ENCODE measurements at regions not wholly inside any gene's neighbourhood (a gene's known extent, or its start where the extent isn't known, plus 50 kb on each side); places are given as distances from the start of the nearest gene placed in this dataset.
"Not testable (repeated sequence)": the region's sequence is repeated elsewhere in the genome, so short reads cannot be mapped to it uniquely, and the experiment has no call there.

DNA sequence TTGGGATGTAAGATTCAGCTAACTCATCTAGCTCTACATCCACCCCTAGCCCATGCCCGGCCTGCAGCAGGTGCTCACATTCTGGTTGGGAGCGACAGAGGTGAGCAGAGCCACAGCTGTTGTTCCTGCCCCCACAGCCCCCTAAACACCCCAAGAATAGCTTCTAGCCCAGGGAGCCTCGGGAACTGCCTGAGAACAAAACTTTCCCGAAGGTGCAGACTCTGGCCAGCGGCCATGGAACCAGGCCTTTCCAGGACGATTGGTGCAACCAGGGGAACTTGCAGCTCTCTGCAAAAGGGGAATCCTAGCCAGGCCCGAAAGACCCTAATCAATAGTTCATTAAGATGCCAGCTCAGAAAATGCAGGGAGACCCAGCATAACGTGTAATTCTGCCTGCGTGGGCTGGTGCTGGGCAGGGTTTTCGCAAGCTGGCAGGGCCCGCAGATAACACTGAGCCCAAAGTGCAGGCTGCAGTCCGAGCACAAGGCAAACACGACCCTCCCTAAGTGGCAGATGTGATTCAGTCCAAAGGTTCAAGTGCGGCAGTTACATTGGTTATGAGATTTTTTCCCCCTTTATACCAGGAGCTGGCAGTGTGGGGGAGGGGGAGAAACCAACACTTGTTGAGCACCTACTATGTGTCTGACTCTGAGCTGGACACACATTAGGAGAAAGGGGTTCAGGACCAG is 122.5 kb upstream of the MAP1LC3B2 start:
- Histone ChIP-seq H3K9ac (ENCODE audit: low read depth in 1 of 3, low read length in 3 of 3) (no peak overlapping the region), H3K27ac (ENCODE audit: low read depth, low read length) (no peak overlapping the region), H3K4me1 (ENCODE audit: control insufficient read depth in 3 of 3, insufficient read depth in 3 of 3, low read length in 3 of 3) (peaks cover 10 to 14% (median 11%) of the 10 kb centered on the region in 3 donors), H3K36me3 (ENCODE audit: control insufficient read depth in 3 of 3, insufficient read depth in 3 of 3, low read length in 3 of 3) (no peaks in the 10 kb centered on the region), H3K27me3 (ENCODE audit: control insufficient read depth in 3 of 3, insufficient read depth in 3 of 3, low read length in 3 of 3) (no peaks in the 10 kb centered on the region), H3K4me3 (ENCODE audit: low read length in 3 of 3) (no peak overlapping the region), H3K9me3 (ENCODE audit: control insufficient read depth in 3 of 3, low read length in 3 of 3) (no peaks in the 10 kb centered on the region)

DNA sequence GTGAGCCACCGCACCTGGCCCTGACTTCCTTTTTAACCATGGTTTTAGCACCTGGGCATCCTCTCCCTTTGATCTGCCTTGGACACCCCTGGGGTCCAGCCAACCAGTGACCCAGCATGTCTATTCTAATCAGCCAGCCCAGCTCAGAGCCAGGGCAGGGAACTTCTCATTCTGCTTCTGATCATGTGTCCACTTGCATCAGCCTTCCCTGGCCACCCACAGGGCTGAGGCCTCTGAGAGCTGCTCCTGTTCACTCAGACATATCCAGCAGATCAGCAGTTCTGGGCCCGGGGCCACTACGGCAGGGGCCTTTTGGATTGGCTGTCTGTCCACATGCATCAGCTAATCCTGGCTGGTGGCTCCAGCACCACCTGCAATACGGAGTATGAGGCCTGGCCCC is 117.9 kb upstream of the MAP1LC3B2 start:
- no peak overlapping the region for H3K27ac ChIP-seq (ENCODE audit: low read depth, low read length)
- H3K4me3 ChIP-seq (ENCODE audit: low read length in 3 of 3) = no peak overlapping the region
- no peak overlapping the region for H3K9ac ChIP-seq (ENCODE audit: low read depth in 1 of 3, low read length in 3 of 3)
- no peaks in the 10 kb centered on the region for H3K27me3 ChIP-seq (ENCODE audit: control insufficient read depth in 3 of 3, insufficient read depth in 3 of 3, low read length in 3 of 3)
- no peaks in the 10 kb centered on the region for H3K36me3 ChIP-seq (ENCODE audit: control insufficient read depth in 3 of 3, insufficient read depth in 3 of 3, low read length in 3 of 3)
- H3K9me3 ChIP-seq (ENCODE audit: control insufficient read depth in 3 of 3, low read length in 3 of 3) = no peaks in the 10 kb centered on the region
- peaks cover 0 to 4% (median 0%) of the 10 kb centered on the region in 3 donors for H3K4me1 ChIP-seq (ENCODE audit: control insufficient read depth in 3 of 3, insufficient read depth in 3 of 3, low read length in 3 of 3)

DNA sequence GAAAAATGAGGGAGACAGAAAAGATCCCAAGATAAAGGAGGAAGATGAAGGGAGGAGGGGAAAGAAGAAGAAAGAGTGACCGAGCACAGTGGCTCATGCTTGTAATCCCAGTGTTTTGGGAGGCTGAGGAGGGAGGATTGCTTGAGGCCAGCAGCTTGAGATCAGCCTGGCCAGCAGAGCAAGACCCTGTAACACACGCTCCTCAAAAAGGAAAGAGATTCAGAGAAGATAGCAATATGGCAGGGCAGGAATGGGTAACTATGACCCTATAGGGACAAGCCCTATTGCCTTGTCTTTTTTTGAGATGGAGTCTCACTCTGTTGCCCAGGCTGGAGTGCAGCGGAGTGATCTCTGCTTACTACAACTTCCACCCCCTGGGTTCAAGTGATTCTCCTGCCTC is 116.9 kb upstream of the MAP1LC3B2 start:
- Histone ChIP-seq H3K27ac (ENCODE audit: low read depth, low read length) (no peak overlapping the region), H3K9ac (ENCODE audit: low read depth in 1 of 3, low read length in 3 of 3) (no peak overlapping the region), H3K36me3 (ENCODE audit: control insufficient read depth in 3 of 3, insufficient read depth in 3 of 3, low read length in 3 of 3) (no peaks in the 10 kb centered on the region), H3K4me1 (ENCODE audit: control insufficient read depth in 3 of 3, insufficient read depth in 3 of 3, low read length in 3 of 3) (no peaks in the 10 kb centered on the region), H3K9me3 (ENCODE audit: control insufficient read depth in 3 of 3, low read length in 3 of 3) (no peaks in the 10 kb centered on the region), H3K27me3 (ENCODE audit: control insufficient read depth in 3 of 3, insufficient read depth in 3 of 3, low read length in 3 of 3) (no peaks in the 10 kb centered on the region), H3K4me3 (ENCODE audit: low read length in 3 of 3) (no peak overlapping the region)

DNA sequence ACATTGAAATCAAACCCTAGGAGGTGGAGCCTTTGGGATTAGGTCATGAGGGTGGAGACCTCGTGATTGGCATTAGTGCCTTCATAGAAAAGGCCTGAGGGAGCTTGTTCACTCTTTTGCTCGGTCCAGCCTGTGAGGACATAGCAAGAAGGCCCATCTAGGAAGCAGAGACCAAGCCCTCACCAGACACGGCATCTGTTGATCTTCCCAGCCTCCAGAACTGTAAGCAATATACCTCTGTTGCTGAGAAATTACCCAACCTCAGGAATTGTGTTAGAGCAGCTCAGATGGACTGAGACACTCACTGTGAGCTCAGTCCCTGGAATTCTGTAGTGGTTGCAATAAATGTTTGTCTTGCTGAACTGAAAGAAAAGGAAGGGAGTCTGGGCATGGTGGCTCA is 116.2 kb upstream of the MAP1LC3B2 start:
- H3K9ac ChIP-seq (ENCODE audit: low read depth in 1 of 3, low read length in 3 of 3) = no peak overlapping the region
- no peaks in the 10 kb centered on the region for H3K4me1 ChIP-seq (ENCODE audit: control insufficient read depth in 3 of 3, insufficient read depth in 3 of 3, low read length in 3 of 3)
- H3K27me3 ChIP-seq (ENCODE audit: control insufficient read depth in 3 of 3, insufficient read depth in 3 of 3, low read length in 3 of 3) = no peaks in the 10 kb centered on the region
- H3K4me3 ChIP-seq (ENCODE audit: low read length in 3 of 3) = no peak overlapping the region
- no peak overlapping the region for H3K27ac ChIP-seq (ENCODE audit: low read depth, low read length)
- H3K9me3 ChIP-seq (ENCODE audit: control insufficient read depth in 3 of 3, low read length in 3 of 3) = no peaks in the 10 kb centered on the region
- H3K36me3 ChIP-seq (ENCODE audit: control insufficient read depth in 3 of 3, insufficient read depth in 3 of 3, low read length in 3 of 3) = no peaks in the 10 kb centered on the region

DNA sequence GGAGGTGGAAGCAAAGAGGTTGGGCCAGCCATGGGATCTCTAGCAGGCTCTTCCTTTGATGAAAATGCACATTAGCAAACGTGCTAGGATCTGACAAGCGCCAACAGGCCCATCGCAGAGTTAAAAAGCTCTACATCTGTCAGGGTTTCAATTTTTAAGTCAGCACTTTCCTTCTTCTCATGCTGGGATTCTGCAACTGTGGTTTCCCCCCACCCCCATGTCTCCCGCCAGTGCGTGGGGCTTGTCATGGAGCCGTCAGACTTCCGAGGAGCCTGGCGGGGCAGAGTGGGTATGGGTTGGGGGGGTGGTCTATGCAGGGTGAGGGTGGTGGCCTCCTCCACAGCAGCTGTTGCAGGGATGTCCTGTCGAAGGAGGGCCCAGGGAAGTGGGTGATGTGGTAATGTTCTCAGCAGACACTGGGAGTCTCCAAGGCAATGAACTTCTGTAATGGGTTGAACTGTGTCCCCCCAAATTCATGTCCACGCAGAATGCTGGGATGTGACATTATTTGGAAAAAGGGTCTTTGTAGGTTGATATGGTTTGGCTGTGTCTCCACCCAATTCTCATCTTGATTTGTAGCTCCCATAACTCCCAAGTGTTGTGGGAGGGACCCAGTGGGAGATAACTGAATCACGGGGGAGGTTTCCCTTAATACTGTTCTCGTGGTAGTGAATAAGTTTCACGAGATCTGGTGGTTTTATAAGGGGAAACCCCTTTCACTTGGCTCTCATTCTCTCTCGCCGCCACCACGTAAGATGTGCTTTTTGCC is 115.2 kb upstream of the MAP1LC3B2 start:
- Histone ChIP-seq H3K4me3 (ENCODE audit: low read length in 3 of 3) (no peak overlapping the region), H3K9ac (ENCODE audit: low read depth in 1 of 3, low read length in 3 of 3) (no peak overlapping the region), H3K27ac (ENCODE audit: low read depth, low read length) (no peak overlapping the region), H3K9me3 (ENCODE audit: control insufficient read depth in 3 of 3, low read length in 3 of 3) (no peaks in the 10 kb centered on the region), H3K36me3 (ENCODE audit: control insufficient read depth in 3 of 3, insufficient read depth in 3 of 3, low read length in 3 of 3) (no peaks in the 10 kb centered on the region), H3K27me3 (ENCODE audit: control insufficient read depth in 3 of 3, insufficient read depth in 3 of 3, low read length in 3 of 3) (no peaks in the 10 kb centered on the region), H3K4me1 (ENCODE audit: control insufficient read depth in 3 of 3, insufficient read depth in 3 of 3, low read length in 3 of 3) (no peaks in the 10 kb centered on the region)

DNA sequence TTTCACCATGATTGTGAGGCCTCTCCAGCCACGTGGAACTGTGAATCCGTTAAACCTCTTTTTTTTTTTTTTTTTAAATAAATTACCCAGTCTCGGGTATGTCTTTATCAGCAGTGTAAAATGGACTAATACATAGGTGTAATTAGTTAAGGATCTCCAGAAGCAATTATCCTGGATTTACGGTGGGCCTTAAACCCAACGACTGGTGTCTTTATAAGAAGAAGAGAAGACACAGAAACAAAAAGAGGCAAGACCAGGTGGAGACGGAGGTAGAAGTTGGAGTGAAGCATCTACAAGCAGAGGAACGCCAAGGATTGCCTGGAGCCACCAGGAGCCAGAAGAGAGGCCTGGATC is 114.6 kb upstream of the MAP1LC3B2 start:
- no peaks in the 10 kb centered on the region for H3K36me3 ChIP-seq (ENCODE audit: control insufficient read depth in 3 of 3, insufficient read depth in 3 of 3, low read length in 3 of 3)
- no peak overlapping the region for H3K27ac ChIP-seq (ENCODE audit: low read depth, low read length)
- H3K27me3 ChIP-seq (ENCODE audit: control insufficient read depth in 3 of 3, insufficient read depth in 3 of 3, low read length in 3 of 3) = no peaks in the 10 kb centered on the region
- H3K4me1 ChIP-seq (ENCODE audit: control insufficient read depth in 3 of 3, insufficient read depth in 3 of 3, low read length in 3 of 3) = no peaks in the 10 kb centered on the region
- H3K9ac ChIP-seq (ENCODE audit: low read depth in 1 of 3, low read length in 3 of 3) = no peak overlapping the region
- no peak overlapping the region for H3K4me3 ChIP-seq (ENCODE audit: low read length in 3 of 3)
- H3K9me3 ChIP-seq (ENCODE audit: control insufficient read depth in 3 of 3, low read length in 3 of 3) = no peaks in the 10 kb centered on the region

DNA sequence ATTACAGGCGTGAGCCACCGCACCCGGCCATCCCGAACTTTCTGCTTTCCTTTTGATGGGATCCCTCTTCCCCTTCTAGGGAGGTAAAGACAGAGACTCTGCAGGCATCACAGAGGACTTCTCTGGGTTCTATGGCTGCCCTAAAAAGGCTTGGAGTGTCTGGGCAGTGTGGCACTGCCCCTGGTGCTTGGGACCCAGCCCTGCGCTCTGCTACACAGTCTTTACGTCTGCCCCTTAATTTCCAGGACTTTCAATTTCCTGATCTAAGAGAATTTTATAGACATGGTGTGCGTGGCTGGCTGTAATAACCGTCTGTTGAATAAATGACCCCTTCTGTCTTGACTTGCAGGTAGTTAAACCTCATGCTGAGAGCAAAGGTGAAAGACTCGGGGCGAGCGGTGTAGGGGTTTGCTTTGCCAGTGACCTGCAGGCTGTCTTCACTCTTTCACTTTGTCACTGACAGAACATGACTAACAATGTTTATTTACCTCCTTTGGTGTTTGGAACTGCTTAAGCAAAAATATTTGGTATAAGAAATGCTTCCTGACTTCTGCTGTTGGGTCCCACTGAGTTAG is 110.9 kb upstream of the MAP1LC3B2 start:
- no peak overlapping the region for H3K4me3 ChIP-seq (ENCODE audit: low read length in 3 of 3)
- H3K9me3 ChIP-seq (ENCODE audit: control insufficient read depth in 3 of 3, low read length in 3 of 3) = no peaks in the 10 kb centered on the region
- no peaks in the 10 kb centered on the region for H3K4me1 ChIP-seq (ENCODE audit: control insufficient read depth in 3 of 3, insufficient read depth in 3 of 3, low read length in 3 of 3)
- no peaks in the 10 kb centered on the region for H3K36me3 ChIP-seq (ENCODE audit: control insufficient read depth in 3 of 3, insufficient read depth in 3 of 3, low read length in 3 of 3)
- H3K27ac ChIP-seq (ENCODE audit: low read depth, low read length) = no peak overlapping the region
- no peak overlapping the region for H3K9ac ChIP-seq (ENCODE audit: low read depth in 1 of 3, low read length in 3 of 3)
- H3K27me3 ChIP-seq (ENCODE audit: control insufficient read depth in 3 of 3, insufficient read depth in 3 of 3, low read length in 3 of 3) = no peaks in the 10 kb centered on the region

DNA sequence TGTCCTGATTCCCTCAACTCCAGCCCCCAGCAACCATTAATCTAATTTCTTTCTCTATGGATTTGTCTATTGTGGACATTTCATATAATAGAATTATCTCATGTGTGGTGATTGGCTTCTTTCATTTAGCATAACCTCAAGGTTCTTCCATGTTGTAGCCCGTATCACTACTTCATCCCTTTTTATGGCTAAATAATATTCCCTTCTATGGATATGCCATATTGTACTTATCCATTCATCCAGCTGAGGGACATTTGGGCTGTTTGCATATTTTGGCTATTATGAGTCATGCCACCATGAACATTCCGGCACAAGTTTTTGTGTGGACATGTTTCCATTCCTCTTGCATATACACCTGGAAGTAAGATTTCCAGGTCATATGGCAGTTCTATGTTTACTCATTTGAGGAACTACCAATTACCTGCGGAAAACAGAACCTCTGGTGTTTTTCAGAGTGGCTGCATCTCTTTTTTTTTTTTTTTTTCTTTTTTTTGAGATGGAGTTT is 108.7 kb upstream of the MAP1LC3B2 start:
- Histone ChIP-seq H3K4me3 (ENCODE audit: low read length in 3 of 3) (no peak overlapping the region), H3K27ac (ENCODE audit: low read depth, low read length) (no peak overlapping the region), H3K27me3 (ENCODE audit: control insufficient read depth in 3 of 3, insufficient read depth in 3 of 3, low read length in 3 of 3) (peaks cover 0 to 10% (median 10%) of the 10 kb centered on the region in 3 donors), H3K9ac (ENCODE audit: low read depth in 1 of 3, low read length in 3 of 3) (no peak overlapping the region), H3K36me3 (ENCODE audit: control insufficient read depth in 3 of 3, insufficient read depth in 3 of 3, low read length in 3 of 3) (no peaks in the 10 kb centered on the region), H3K9me3 (ENCODE audit: control insufficient read depth in 3 of 3, low read length in 3 of 3) (no peaks in the 10 kb centered on the region), H3K4me1 (ENCODE audit: control insufficient read depth in 3 of 3, insufficient read depth in 3 of 3, low read length in 3 of 3) (peaks cover 6 to 10% (median 9%) of the 10 kb centered on the region in 3 donors)

DNA sequence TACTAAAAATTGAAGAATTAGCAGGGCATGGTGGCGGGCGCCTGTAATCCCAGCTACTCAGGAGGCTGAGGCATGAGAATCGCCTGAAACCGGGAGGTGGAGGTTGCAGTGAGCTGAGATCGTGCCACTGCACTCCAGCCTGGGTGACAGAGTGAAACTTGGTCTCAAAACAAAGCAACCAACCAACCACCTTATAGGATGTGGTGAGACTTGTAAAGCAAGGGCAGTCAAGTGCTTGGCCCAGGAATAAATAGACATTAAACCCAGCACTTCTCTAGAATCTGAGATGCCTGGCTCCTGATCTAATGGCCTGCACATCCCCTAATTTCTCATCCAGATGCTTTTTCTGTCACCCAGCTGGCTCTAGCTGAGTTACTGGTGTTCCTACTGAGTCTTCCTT is 106.2 kb upstream of the MAP1LC3B2 start:
- H3K9me3 ChIP-seq (ENCODE audit: control insufficient read depth in 3 of 3, low read length in 3 of 3); H3K9ac ChIP-seq (ENCODE audit: low read depth in 1 of 3, low read length in 3 of 3); H3K27ac ChIP-seq (ENCODE audit: low read depth, low read length); H3K36me3 ChIP-seq (ENCODE audit: control insufficient read depth in 3 of 3, insufficient read depth in 3 of 3, low read length in 3 of 3); H3K4me3 ChIP-seq (ENCODE audit: low read length in 3 of 3): not testable (repeated sequence)
- H3K27me3 ChIP-seq (ENCODE audit: control insufficient read depth in 3 of 3, insufficient read depth in 3 of 3, low read length in 3 of 3) = peaks cover 0 to 11% (median 11%) of the 10 kb centered on the region in 3 donors
- peaks cover 16 to 18% (median 17%) of the 10 kb centered on the region in 3 donors for H3K4me1 ChIP-seq (ENCODE audit: control insufficient read depth in 3 of 3, insufficient read depth in 3 of 3, low read length in 3 of 3)

DNA sequence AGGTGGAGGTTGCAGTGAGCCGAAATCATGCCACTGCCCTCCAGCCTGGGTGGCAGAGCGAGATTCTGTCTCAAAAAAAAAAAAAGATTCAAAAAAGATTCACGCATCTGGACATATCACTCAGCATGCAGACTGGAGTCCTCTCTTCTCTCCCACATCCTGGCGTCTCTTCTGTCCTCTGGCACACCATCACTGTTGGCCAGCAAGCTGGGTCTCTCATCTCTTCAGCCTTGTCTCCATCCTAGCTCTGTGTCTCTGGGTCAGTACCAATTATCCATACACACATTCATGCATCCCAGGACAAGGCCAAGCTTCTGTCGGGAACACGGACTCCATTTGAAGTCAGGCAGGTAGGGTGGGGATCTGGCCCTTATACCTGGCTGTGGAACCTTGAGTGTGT is 105.5 kb upstream of the MAP1LC3B2 start:
- Histone ChIP-seq H3K9me3 (ENCODE audit: control insufficient read depth in 3 of 3, low read length in 3 of 3) (no peaks in the 10 kb centered on the region), H3K27ac (ENCODE audit: low read depth, low read length) (no peak overlapping the region), H3K4me3 (ENCODE audit: low read length in 3 of 3) (no peak overlapping the region), H3K4me1 (ENCODE audit: control insufficient read depth in 3 of 3, insufficient read depth in 3 of 3, low read length in 3 of 3) (peaks cover 16 to 18% (median 17%) of the 10 kb centered on the region in 3 donors), H3K9ac (ENCODE audit: low read depth in 1 of 3, low read length in 3 of 3) (no peak overlapping the region), H3K27me3 (ENCODE audit: control insufficient read depth in 3 of 3, insufficient read depth in 3 of 3, low read length in 3 of 3) (peaks cover 0 to 11% (median 11%) of the 10 kb centered on the region in 3 donors), H3K36me3 (ENCODE audit: control insufficient read depth in 3 of 3, insufficient read depth in 3 of 3, low read length in 3 of 3) (no peaks in the 10 kb centered on the region)

Data from skeletal muscle tissue (tissue), 3 donors.